GM11168 (cell line): ENCODE measurements at regions not wholly inside any gene's neighbourhood (a gene's known extent, or its start where the extent isn't known, plus 50 kb on each side); places are given as distances from the start of the nearest gene placed in this dataset.

Experiments used
- in situ Hi-C: fragments of 300-500 bp; cut with MboI; formaldehyde crosslinking; loops from one replicate; pipeline ENCODE4 v1.12.0; 2022; ENCODE audit warnings: low sequenced_read_pairs; ENCODE audit not compliant: unreplicated experiment

- in situ Hi-C loops: no loop called here
Observed at GRCh38 chr20:60124776-60125381, 166.7 kb downstream of the CDH26 start.

DNA sequence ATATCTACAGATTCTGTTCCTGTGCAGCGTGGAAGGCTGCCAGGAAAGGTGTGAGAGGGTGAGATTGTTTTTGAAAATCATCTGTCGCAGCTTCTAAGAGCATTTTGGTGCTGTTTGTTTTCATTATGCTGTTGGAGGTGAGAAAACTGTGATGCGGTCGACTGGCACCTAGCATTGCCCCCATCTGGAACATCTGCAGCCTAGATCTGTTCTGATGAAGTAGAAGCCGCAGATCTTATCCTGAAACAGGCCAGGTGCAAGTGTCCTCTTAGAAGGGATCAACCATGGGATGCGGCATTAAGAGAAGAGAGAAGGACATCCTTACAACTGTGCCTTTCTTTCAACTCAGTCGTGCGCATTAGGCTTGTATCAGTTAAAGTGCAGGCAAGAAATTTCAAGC, 167.3 kb downstream of the CDH26 start:
- in situ Hi-C loops: no loop called here

- in situ Hi-C loops: no loop called here
Observed at GRCh38 chr20:60126975-60127374, 168.8 kb downstream of the CDH26 start.

- in situ Hi-C loops: no loop called here
Observed at GRCh38 chr20:60131375-60131774, 173.2 kb downstream of the CDH26 start.

DNA sequence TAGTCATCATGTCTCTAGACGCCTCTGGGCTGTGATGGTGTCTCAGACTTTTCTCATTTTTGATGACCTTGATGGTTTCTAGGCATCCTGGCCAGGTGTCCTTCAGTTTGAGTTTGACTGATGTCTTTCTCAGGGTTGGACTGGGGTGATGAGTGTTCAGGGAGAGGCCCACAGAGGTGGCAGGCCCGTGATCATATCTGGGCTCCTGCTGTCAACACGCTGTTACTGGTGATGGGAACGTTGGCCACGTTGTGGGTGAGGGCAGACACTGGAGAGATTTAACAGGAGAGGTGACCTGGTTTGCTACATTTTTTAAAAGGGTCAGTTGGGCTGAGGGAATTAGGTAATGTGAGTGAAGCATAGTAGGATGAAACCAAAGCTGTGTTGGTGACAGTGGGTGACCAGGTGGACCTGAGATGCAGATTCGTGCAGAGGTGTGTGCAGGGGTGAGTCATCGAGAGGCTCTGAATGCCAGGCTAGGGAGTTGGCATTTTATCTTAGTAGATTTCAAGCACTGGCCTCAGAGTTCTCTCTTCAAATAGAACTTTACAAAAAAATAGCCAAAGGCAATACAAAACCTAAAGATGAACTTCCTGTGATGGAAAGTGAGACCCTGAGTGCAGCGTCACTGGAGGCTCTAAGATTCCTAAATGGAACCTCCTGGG, 174.1 kb downstream of the CDH26 start:
- in situ Hi-C loops: no loop called here

DNA sequence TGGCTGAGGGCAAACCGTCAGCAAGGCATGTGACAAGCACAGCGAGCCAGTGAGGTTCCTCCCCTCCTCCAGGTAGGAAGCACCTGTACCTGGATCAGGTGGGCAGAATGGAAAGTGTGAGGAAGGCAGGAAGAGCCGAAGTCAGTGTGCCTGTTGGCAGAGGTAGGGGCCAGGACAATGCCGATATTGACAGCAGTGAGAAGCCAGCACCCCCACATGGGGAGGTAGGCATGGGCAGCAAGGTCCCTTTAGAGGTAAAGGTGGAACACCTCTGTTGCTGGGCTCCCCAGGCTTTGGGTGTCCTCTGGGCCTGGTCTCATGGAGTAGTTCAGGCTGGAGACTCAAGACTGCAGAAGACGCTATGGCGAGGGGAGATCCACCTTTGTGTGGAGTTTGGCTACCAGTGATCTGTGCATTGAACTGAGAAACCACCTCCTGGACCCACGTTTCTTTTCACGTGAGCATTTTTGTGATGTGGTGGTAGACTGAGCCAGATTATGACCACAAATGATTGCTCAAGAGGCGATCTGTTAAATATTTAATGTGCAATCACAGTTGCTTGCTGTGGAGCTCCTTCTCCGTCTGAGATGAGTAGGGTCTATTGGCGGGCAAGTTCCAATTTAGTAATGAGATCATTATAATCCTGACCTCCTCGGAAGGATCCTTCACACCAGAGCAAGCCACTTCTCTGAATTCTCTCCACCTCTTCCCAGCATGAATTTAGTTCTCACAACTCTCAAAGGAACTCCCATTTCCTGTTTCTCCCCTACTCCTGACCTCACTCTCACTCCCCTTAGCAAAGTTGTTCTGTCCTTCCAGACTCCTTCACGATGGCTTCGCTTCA, 174.8 kb downstream of the CDH26 start:
- in situ Hi-C loops: no loop called here

DNA sequence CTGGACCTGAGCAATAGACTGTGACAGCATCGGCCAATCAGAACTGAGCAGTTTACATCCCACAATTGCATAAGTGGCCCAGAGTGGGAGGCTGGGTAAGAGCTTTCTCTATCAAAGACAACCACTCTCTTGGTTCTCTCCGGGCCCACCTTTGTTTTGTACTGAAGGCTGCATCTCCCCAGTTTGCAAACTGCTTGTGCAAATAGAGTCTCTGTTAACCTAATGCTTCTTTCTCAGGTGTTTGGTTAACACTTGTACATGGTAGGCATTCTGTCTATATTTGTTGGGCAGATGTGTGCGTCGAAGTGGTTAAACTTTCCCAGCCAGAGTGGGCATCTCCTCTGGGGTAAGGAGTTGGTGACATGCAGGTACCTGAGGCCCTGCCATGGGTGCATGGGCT, 177.1 kb downstream of the CDH26 start:
- in situ Hi-C loops: no loop called here

DNA sequence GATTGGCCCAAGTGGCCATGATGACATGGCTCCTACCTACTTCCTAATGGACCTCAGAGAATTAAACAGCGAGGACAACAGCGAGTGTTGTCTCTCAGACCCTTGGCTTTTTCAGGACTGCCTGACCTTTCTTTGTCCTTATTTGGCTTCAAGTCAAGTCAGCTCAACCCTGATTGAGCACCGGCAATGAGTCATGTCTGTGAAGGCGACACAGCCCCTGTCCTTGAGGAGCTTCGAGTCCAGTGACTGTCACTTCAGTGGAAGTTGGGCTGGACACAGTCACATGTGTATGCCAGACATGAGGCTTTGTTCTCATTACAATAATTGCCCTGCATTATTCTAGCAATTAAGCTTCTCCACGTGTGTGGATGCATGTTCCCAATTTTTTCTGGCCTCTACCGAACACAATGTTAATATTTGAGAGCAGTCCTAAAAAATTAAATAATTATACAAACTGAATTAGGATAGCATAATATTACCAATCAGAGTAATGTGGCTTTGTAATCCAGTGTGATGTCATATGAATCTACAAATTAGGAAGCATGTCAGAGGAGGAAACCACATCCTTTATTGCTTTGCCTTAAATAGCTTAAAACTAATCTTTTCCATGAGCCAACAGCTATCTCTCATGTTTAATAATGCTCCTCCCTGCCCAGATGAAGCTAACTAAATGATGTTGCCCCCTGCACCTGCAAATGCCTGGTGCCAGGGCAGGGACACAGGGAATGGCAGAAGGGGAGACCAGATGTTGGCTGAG, 178.6 kb downstream of the CDH26 start:
- in situ Hi-C loops: no loop called here

DNA sequence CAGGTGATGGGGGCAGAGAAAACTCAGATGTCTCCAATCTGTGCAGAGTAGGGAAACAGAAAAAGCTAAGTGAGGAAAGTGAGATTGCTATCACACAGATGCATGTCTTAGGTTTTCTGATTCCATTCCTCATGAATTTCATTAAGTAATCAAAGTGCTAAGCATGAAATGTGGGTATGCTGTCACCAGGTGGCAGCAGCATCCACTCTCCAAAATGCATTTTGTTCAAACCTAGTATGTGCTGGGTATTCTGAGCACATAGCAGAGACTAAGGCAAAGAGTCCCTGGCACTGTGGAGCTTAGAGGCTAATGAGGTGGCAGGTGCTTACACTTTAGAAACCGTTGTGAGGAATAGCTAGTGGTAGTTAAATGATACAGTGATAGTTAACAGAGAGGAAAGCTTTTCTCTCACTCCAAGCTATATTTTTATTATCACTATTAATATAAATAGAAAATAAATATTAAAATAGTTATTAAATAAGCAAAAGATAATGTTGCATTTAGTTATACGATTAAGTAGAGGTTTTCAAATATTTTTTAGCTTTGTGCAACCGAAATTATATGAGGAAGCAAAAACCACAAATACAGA, 179.5 kb downstream of the CDH26 start:
- in situ Hi-C loops: no loop called here

GRCh38 chr20:60138256-60139220, 180.3 kb downstream of the CDH26 start:
- in situ Hi-C loops: no loop called here

- in situ Hi-C loops: no loop called here
Observed at GRCh38 chr20:60139663-60140446, 181.6 kb downstream of the CDH26 start.

- in situ Hi-C loops: no loop called here
Observed at GRCh38 chr20:60142587-60142986, 184.4 kb downstream of the CDH26 start.

DNA sequence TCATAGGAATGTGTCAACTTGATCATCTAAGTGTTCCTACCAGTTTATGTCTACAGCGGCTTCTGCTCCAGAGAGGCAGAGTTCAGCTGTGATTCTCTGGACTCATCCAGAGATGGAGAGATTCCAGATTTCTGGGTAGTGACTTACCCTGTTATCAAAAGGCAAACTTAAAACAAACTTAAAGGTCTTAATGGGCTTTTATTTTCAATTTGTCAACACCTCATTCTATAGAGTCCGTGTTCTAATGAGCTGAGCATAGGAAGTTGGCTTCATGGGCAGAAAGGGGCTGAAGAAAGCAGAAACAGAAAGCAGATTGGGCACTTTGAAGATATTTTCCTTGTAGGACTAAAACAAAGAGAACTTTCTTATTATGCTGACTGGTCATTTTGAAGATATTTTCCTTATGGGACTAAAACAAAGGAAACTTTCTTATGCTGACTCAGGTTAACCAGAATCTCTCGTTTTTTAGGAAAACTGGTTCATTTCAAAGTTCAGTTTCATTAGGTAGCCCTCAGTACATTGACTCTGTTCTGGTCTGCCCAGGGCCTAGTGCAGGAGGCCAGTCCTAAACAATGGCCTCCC, 185.1 kb downstream of the CDH26 start:
- in situ Hi-C loops: no loop called here

DNA sequence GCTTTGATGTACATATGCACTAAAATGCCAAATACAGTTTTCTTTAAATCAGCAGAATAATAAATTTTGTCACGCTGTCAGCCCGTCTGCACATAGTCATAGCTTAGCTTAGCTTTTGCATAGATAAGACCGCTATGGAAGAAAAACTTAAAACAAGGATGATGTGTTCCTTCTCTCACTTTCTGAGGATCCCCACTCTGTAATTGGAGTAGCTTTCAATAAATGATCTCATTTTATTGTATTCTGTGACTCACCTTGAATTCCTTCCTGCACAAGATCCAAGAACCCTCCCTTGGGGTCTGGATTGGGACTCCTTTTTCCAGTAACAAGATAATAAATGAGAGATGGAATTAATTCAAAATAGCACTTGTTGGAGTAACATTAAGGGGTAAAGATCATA, 186.2 kb downstream of the CDH26 start:
- in situ Hi-C loops: no loop called here

GRCh38 chr20:60144974-60145527, 186.8 kb downstream of the CDH26 start:
- in situ Hi-C loops: no loop called here

DNA sequence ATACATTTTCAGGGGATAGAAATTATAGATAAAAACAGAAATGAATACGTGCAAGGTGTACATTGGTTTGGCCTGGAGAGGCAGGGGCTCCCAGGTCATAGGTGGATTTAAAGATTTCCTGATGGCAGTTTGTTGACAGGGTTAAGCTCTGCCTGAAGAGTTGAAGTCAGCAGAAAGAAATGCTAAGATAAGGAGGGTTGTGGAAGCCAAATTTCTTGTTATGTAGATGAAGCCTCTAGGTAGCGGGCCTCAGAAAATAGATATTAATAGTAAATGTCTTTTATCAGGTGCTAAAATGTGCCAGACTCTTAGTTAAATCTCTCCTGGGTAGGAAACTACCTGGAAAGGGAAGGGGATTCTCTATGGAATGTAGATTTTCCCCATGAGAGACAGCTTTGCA, 188.8 kb downstream of the CDH26 start:
- in situ Hi-C loops: no loop called here

GRCh38 chr20:60148885-60149284, 190.7 kb downstream of the CDH26 start:
- in situ Hi-C loops: no loop called here

- in situ Hi-C loops: no loop called here
Observed at GRCh38 chr20:60152792-60153191, 194.6 kb downstream of the CDH26 start.
